Endodermal cell (in vitro differentiated cells): ENCODE measurements at regions not wholly inside any gene's neighbourhood (a gene's known extent, or its start where the extent isn't known, plus 50 kb on each side); places are given as distances from the start of the nearest gene placed in this dataset.

Experiments
- DNase-seq: peaks from one replicate; pipeline ENCODE4 v3.0.0-alpha.2; 2017
- H3K27ac ChIP-seq: 2 replicates; pipeline ENCODE4 v1.5.1; 2013; ENCODE audit warnings: mild to moderate bottlenecking, low read depth, low read length, moderate library complexity
- H3K27me3 ChIP-seq: 2 replicates; pipeline ENCODE4 v1.6.1; 2013; ENCODE audit warnings: mild to moderate bottlenecking, low read length, moderate library complexity; ENCODE audit not compliant: insufficient read depth, control insufficient read depth, poor library complexity, severe bottlenecking
- H3K36me3 ChIP-seq: 2 replicates; pipeline ENCODE4 v1.7.0; 2013; ENCODE audit warnings: mild to moderate bottlenecking, low read length, moderate library complexity; ENCODE audit not compliant: control insufficient read depth, insufficient read depth
- H3K4me1 ChIP-seq: one replicate; pipeline ENCODE4 v1.7.0; 2013; ENCODE audit warnings: low read length; ENCODE audit not compliant: control insufficient read depth, insufficient read depth
- H3K4me3 ChIP-seq: 2 replicates; pipeline ENCODE4 v1.5.1; 2013; ENCODE audit warnings: mild to moderate bottlenecking, low read length, moderate library complexity
- H3K9ac ChIP-seq: 2 replicates; pipeline ENCODE4 v1.6.1; 2013; ENCODE audit warnings: mild to moderate bottlenecking, low read length, moderate library complexity; ENCODE audit not compliant: poor library complexity, severe bottlenecking; ENCODE audit errors: extremely low read depth
- H3K9me3 ChIP-seq: 2 replicates; pipeline ENCODE4 v1.6.1; 2013; ENCODE audit warnings: mild to moderate bottlenecking, low read length, moderate library complexity; ENCODE audit not compliant: control insufficient read depth
- H3K27ac Mint-ChIP-seq: 2 replicates; pipeline ENCODE4 v1.8.0; 2020; ENCODE audit warnings: mixed read lengths
- H3K27me3 Mint-ChIP-seq: 2 replicates; pipeline ENCODE4 v1.8.0; 2021; ENCODE audit warnings: mild to moderate bottlenecking, mixed read lengths; ENCODE audit not compliant: insufficient read depth
- H3K36me3 Mint-ChIP-seq: 2 replicates; pipeline ENCODE4 v1.8.0; 2020; ENCODE audit warnings: low read depth, mixed read lengths
- H3K4me1 Mint-ChIP-seq: 2 replicates; pipeline ENCODE4 v1.8.0; 2020; ENCODE audit warnings: mixed read lengths
- H3K4me3 Mint-ChIP-seq: 2 replicates; pipeline ENCODE4 v1.8.0; 2020; ENCODE audit warnings: mild to moderate bottlenecking, moderate library complexity, mixed read lengths
- H3K9me3 Mint-ChIP-seq: 2 replicates; pipeline ENCODE4 v1.8.0; 2020; ENCODE audit warnings: mild to moderate bottlenecking, mixed read lengths
- WGBS, 2 experiments: methylation state at CpG; one replicate each; pipeline versions ENCODE4 v1.1.5 to v1.1.7; 2013; ENCODE audit warnings: missing lambda C conversion rate in 2 of 2, mixed read lengths in 1 of 2; ENCODE audit not compliant: insufficient coverage in 1 of 2, insufficient read length in 1 of 2; 5-methylcytosine and 5-hydroxymethylcytosine counted together
- TF ChIP-seq, protein P1 (sequence below): fragments of 200-600 bp; sonication (generic); conservative IDR thresholded peaks from 2 replicates; pipeline ENCODE4 v1.5.0; 2021; ENCODE audit warnings: antibody characterized with exemption, mild to moderate bottlenecking

DNA sequence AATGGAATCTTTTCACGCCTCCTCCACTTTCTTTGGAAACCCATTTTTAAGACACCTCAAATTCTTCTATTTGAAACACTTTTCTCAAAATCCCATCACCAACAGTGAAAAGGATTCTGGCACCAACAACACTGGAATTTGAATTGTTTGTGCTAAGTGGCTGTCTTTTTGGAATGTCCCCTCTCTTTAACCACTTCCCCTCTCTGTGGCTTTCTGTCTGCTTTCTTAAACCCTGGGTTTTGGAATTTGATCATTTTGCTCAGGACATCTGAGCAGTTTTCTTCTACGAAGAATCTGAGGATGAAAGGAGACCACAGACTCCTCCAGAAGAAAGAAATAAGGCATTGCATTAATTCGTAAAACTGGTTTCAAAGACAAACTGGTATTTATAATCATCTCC, 89.0 kb downstream of the MXRA5 start:
- Mint-ChIP-seq H3K27ac (no peak overlapping the region), H3K4me1 (no peaks in the 10 kb centered on the region), H3K27me3 (peaks cover 1% of the 10 kb centered on the region), H3K9me3 (peaks cover 2% of the 10 kb centered on the region), H3K4me3 (no peak overlapping the region), H3K36me3 (no peaks in the 10 kb centered on the region)
- WGBS, 2 experiments: 97 to 100% methylated on average over 2 to 3 of the region's 3 CpGs
- Histone ChIP-seq H3K36me3 (no peaks in the 10 kb centered on the region), H3K9ac (no peak overlapping the region), H3K27me3 (no peaks in the 10 kb centered on the region), H3K9me3 (no peaks in the 10 kb centered on the region), H3K4me3 (no peak overlapping the region), H3K4me1 (no peaks in the 10 kb centered on the region), H3K27ac (no peak overlapping the region)
- TF ChIP-seq, protein P1, sequence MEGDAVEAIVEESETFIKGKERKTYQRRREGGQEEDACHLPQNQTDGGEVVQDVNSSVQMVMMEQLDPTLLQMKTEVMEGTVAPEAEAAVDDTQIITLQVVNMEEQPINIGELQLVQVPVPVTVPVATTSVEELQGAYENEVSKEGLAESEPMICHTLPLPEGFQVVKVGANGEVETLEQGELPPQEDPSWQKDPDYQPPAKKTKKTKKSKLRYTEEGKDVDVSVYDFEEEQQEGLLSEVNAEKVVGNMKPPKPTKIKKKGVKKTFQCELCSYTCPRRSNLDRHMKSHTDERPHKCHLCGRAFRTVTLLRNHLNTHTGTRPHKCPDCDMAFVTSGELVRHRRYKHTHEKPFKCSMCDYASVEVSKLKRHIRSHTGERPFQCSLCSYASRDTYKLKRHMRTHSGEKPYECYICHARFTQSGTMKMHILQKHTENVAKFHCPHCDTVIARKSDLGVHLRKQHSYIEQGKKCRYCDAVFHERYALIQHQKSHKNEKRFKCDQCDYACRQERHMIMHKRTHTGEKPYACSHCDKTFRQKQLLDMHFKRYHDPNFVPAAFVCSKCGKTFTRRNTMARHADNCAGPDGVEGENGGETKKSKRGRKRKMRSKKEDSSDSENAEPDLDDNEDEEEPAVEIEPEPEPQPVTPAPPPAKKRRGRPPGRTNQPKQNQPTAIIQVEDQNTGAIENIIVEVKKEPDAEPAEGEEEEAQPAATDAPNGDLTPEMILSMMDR: no peak
- no peak for DNase-seq

DNA sequence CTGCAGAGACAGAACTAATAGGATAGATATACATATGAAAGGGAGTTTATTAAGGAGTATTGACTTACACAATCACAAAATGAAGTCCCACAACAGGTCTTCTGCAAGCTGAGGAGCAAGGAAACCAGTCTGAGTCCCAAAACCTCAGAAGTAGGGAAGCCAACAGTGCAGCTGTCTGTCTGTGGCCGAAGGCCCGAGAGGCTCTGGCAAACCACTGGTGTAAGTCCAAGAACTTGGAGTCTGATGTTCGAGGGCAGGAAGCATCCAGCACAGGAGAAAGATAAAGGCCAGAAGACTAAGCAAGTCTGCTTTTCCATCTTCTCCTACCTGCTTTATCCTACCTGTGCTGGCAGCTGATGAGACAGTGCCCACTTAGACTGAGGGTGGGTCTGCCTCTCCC, 89.6 kb downstream of the MXRA5 start:
- no peak for DNase-seq
- H3K9me3 Mint-ChIP-seq: peaks cover 2% of the 10 kb centered on the region
- H3K4me1 ChIP-seq: no peaks in the 10 kb centered on the region
- no peaks in the 10 kb centered on the region for H3K36me3 Mint-ChIP-seq
- H3K4me3 ChIP-seq: no peak overlapping the region
- H3K27me3 ChIP-seq: no peaks in the 10 kb centered on the region
- WGBS, 2 experiments: 96% methylated on average over 3 of the region's 3 CpGs; no CpG with 5 or more reads in 1 of the 2 experiments
- TF ChIP-seq, protein P1: no peak
- peaks cover 1% of the 10 kb centered on the region for H3K27me3 Mint-ChIP-seq
- no peaks in the 10 kb centered on the region for H3K36me3 ChIP-seq
- H3K4me1 Mint-ChIP-seq: no peaks in the 10 kb centered on the region
- H3K27ac Mint-ChIP-seq: no peak overlapping the region
- H3K9me3 ChIP-seq: no peaks in the 10 kb centered on the region
- no peak overlapping the region for H3K27ac ChIP-seq
- no peak overlapping the region for H3K9ac ChIP-seq
- H3K4me3 Mint-ChIP-seq: no peak overlapping the region

DNA sequence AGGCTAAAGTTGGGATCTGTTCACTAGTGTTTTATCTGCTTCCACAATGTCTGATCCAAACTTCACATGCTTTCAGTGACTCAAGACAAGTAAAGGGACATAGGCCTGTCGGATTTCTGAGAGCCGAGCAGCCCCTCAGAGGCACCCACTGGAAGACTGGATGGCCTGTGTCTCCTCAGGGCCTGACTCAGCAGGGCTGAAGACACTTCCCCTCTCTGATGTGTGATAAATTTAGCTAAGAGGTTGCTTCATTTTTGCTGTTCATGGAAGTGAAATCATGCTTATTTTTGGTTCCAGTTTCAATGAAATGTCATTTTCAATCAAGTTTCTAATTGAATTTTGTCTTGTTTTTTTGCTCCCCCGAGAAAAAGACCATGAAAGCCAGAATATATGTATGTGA, 93.7 kb downstream of the MXRA5 start:
- no peaks in the 10 kb centered on the region for H3K36me3 Mint-ChIP-seq
- H3K27ac ChIP-seq: no peak overlapping the region
- TF ChIP-seq, protein P1: no peak
- no peak for DNase-seq
- 80 to 91% methylated on average over 1 to 3 of the region's 3 CpGs for WGBS, 2 experiments
- H3K4me1 ChIP-seq: no peaks in the 10 kb centered on the region
- H3K9me3 ChIP-seq: no peaks in the 10 kb centered on the region
- no peaks in the 10 kb centered on the region for H3K36me3 ChIP-seq
- no peak overlapping the region for H3K4me3 Mint-ChIP-seq
- peaks cover 1% of the 10 kb centered on the region for H3K27me3 Mint-ChIP-seq
- no peak overlapping the region for H3K27ac Mint-ChIP-seq
- no peak overlapping the region for H3K4me3 ChIP-seq
- H3K9me3 Mint-ChIP-seq: no peaks in the 10 kb centered on the region
- H3K27me3 ChIP-seq: no peaks in the 10 kb centered on the region
- H3K9ac ChIP-seq: no peak overlapping the region
- no peaks in the 10 kb centered on the region for H3K4me1 Mint-ChIP-seq
